H1 (cell line): ENCODE measurements at regions not wholly inside any gene's neighbourhood (a gene's known extent, or its start where the extent isn't known, plus 50 kb on each side); places are given as distances from the start of the nearest gene placed in this dataset.

Source experiments
- CTCF ChIA-PET: fragments of 300-600 bp; sonication (Branson Sonifier 250); formaldehyde crosslinking; loops from one replicate; lab custom pipeline; 2021; ENCODE audit not compliant: partially characterized antibody; lab: Charles Lee
- POLR2A ChIA-PET: fragments of 300-600 bp; sonication (Branson Sonifier 250); formaldehyde crosslinking; loops from one replicate; lab custom pipeline; 2021; ENCODE audit warnings: inconsistent platforms; ENCODE audit not compliant: partially characterized antibody; lab: Charles Lee
- DNase-seq, 2 experiments: peaks; one replicate each; pipeline versions ENCODE4 v3.0.0 to v3.0.0-alpha.2; 2010 to 2022; ENCODE audit warnings: low spot score in 2 of 2, low read depth in 1 of 2, mixed read lengths in 1 of 2
- FAIRE-seq: peaks from 2 replicates; lab custom pipeline; 2011; peaks lifted over from hg19 to GRCh38; lab: Jason Lieb, UNC
- H2AFZ ChIP-seq: 2 replicates; pipeline ENCODE4 v1.8.1; 2012; ENCODE audit warnings: low read length, inconsistent platforms
- H2AK5ac ChIP-seq: 2 replicates; pipeline ENCODE4 v1.6.1; 2013; ENCODE audit warnings: low read depth, low read length
- H2BK120ac ChIP-seq: replicated peaks from 2 replicates; pipeline ENCODE3; 2013; ENCODE audit warnings: low read depth, low read length, inconsistent platforms
- H2BK12ac ChIP-seq: 2 replicates; pipeline ENCODE4 v1.6.1; 2013; ENCODE audit warnings: low read depth, low read length
- H2BK15ac ChIP-seq: 2 replicates; pipeline ENCODE4 v1.6.1; 2013; ENCODE audit warnings: low read length
- H2BK20ac ChIP-seq: 2 replicates; pipeline ENCODE4 v1.6.1; 2013; ENCODE audit warnings: low read length
- H2BK5ac ChIP-seq: 2 replicates; pipeline ENCODE4 v1.6.1; 2013; ENCODE audit warnings: low read depth, low read length
- H3K14ac ChIP-seq: 2 replicates; pipeline ENCODE4 v1.6.1; 2013; ENCODE audit warnings: inconsistent platforms; ENCODE audit not compliant: insufficient read length
- H3K18ac ChIP-seq: 2 replicates; pipeline ENCODE4 v1.6.1; 2013; ENCODE audit warnings: low read length; ENCODE audit errors: extremely low read depth
- H3K23ac ChIP-seq: 2 replicates; pipeline ENCODE4 v1.6.1; 2013; ENCODE audit warnings: inconsistent platforms; ENCODE audit not compliant: insufficient read length
- H3K23me2 ChIP-seq: 2 replicates; pipeline ENCODE4 v1.6.1; 2013; ENCODE audit warnings: low read depth, low read length
- H3K27ac ChIP-seq: 2 replicates; pipeline ENCODE4 v1.6.1; 2011; ENCODE audit warnings: low read depth, low read length, inconsistent platforms
- H3K27me3 ChIP-seq, 4 experiments: replicated peaks in 1 of 4; 1 replicate in 1 of 4; 2 replicates in 3 of 4; pipeline versions ENCODE4 v1.6.1 to v1.8.1; 2011 to 2013; ENCODE audit warnings: low read length in 3 of 4, mild to moderate bottlenecking in 3 of 4, inconsistent platforms in 2 of 4, mixed read lengths in 2 of 4, moderate library complexity in 1 of 4; ENCODE audit not compliant: control insufficient read depth in 3 of 4, insufficient read depth in 3 of 4; ENCODE audit errors: extremely low read depth in 1 of 4
- H3K36me3 ChIP-seq, 4 experiments: 2 replicates each; pipeline versions ENCODE4 v1.6.1 to v1.8.1; 2011 to 2013; ENCODE audit warnings: mild to moderate bottlenecking in 4 of 4, low read length in 3 of 4, moderate library complexity in 2 of 4, control low read depth in 1 of 4, inconsistent platforms in 1 of 4; ENCODE audit not compliant: insufficient read depth in 4 of 4, control insufficient read depth in 2 of 4
- H3K4ac ChIP-seq: replicated peaks from 2 replicates; pipeline ENCODE3; 2013; ENCODE audit warnings: low read length, low read depth, mixed read lengths, inconsistent platforms; ENCODE audit not compliant: insufficient read length
- H3K4me1 ChIP-seq, 4 experiments: replicated peaks in 1 of 4; 1 replicate in 1 of 4; 2 replicates in 3 of 4; pipeline versions ENCODE4 v1.6.1 to v1.8.1; 2011 to 2013; ENCODE audit warnings: low read length in 3 of 4, inconsistent platforms in 2 of 4, mixed read lengths in 1 of 4; ENCODE audit not compliant: insufficient read depth in 4 of 4, control insufficient read depth in 3 of 4
- H3K4me2 ChIP-seq, 2 experiments: 2 replicates each; pipeline versions ENCODE4 v1.6.1 to v1.8.1; 2011 to 2013; ENCODE audit warnings: low read depth in 2 of 2, low read length in 2 of 2, control low read depth in 1 of 2, inconsistent platforms in 1 of 2, mild to moderate bottlenecking in 1 of 2; ENCODE audit not compliant: insufficient read depth in 1 of 2
- H3K4me3 ChIP-seq, 4 experiments: fragments of 200-600, 300-600 bp in 1 of 4; sonication (generic), shearing (Covaris generic), sonication (Bioruptor Twin) in 1 of 4; 2 replicates each; pipeline versions ENCODE4 v1.5.1 to v1.8.1; 2011 to 2016; ENCODE audit warnings: low read length in 4 of 4, low read depth in 3 of 4, control low read depth in 2 of 4, inconsistent platforms in 2 of 4, mild to moderate bottlenecking in 2 of 4, mixed read lengths in 1 of 4, moderate library complexity in 1 of 4; ENCODE audit not compliant: insufficient read depth in 2 of 4; ENCODE audit errors: extremely low read depth in 1 of 4
- H3K56ac ChIP-seq: replicated peaks from 2 replicates; pipeline ENCODE3; 2013; ENCODE audit warnings: low read depth, mild to moderate bottlenecking, mixed read lengths, low read length, inconsistent platforms; ENCODE audit not compliant: insufficient read length
- H3K79me1 ChIP-seq: 2 replicates; pipeline ENCODE4 v1.6.1; 2013; ENCODE audit warnings: low read depth, low read length, control low read depth
- H3K79me2 ChIP-seq, 2 experiments: 2 replicates each; pipeline versions ENCODE4 v1.6.1 to v1.8.1; 2012 to 2013; ENCODE audit warnings: low read length in 2 of 2, mild to moderate bottlenecking in 2 of 2, inconsistent platforms in 1 of 2; ENCODE audit not compliant: insufficient read depth in 2 of 2, control insufficient read depth in 1 of 2
- H3K9ac ChIP-seq, 4 experiments: replicated peaks in 1 of 4; 1 replicate in 1 of 4; 2 replicates in 3 of 4; pipeline versions ENCODE4 v1.6.1 to v1.8.1; 2011 to 2013; ENCODE audit warnings: low read depth in 3 of 4, low read length in 3 of 4, control low read depth in 2 of 4, mild to moderate bottlenecking in 2 of 4, moderate library complexity in 2 of 4, inconsistent platforms in 1 of 4; ENCODE audit errors: extremely low read depth in 1 of 4
- H3K9me3 ChIP-seq, 2 experiments: 2 replicates each; pipeline versions ENCODE4 v1.6.1 to v1.8.1; 2012 to 2013; ENCODE audit warnings: mild to moderate bottlenecking in 2 of 2, moderate library complexity in 2 of 2, control low read depth in 1 of 2, inconsistent platforms in 1 of 2, low read depth in 1 of 2, low read length in 1 of 2, mixed read lengths in 1 of 2; ENCODE audit not compliant: insufficient read depth in 2 of 2
- H4K20me1 ChIP-seq, 2 experiments: replicated peaks in 1 of 2; 2 replicates each; pipeline versions ENCODE3 to v1.8.1; 2011 to 2013; ENCODE audit warnings: inconsistent platforms in 2 of 2, low read length in 2 of 2, mild to moderate bottlenecking in 1 of 2; ENCODE audit not compliant: insufficient read depth in 2 of 2, control insufficient read depth in 1 of 2
- H4K5ac ChIP-seq: 2 replicates; pipeline ENCODE4 v1.6.1; 2013; ENCODE audit warnings: low read length, low read depth, mixed read lengths, inconsistent platforms; ENCODE audit not compliant: insufficient read length
- H4K8ac ChIP-seq: 2 replicates; pipeline ENCODE4 v1.8.0; 2013; ENCODE audit warnings: mild to moderate bottlenecking, moderate library complexity, low read length, inconsistent platforms; ENCODE audit not compliant: insufficient read depth; ENCODE audit errors: extremely low read depth
- H4K91ac ChIP-seq: replicated peaks from 2 replicates; pipeline ENCODE3; 2013; ENCODE audit warnings: low read length, mixed read lengths, inconsistent platforms; ENCODE audit not compliant: insufficient read length
- BACH1 ChIP-seq: IDR thresholded peaks from 2 replicates; pipeline ENCODE4 v1.6.1; 2012; ENCODE audit warnings: low read length, improper control_type of control experiment
- BRCA1 ChIP-seq: IDR thresholded peaks from 2 replicates; pipeline ENCODE4 v1.6.1; 2012; ENCODE audit warnings: low read depth, low read length, improper control_type of control experiment
- CHD2 ChIP-seq: IDR thresholded peaks from 2 replicates; pipeline ENCODE4 v1.6.1; 2012; ENCODE audit warnings: low read length, improper control_type of control experiment
- EP300 ChIP-seq, 2 experiments: IDR thresholded peaks; 1 replicate in 1 of 2; 2 replicates in 1 of 2; pipeline ENCODE4 v1.6.1; 2011 to 2012; ENCODE audit warnings: low read depth in 2 of 2, low read length in 2 of 2, mild to moderate bottlenecking in 2 of 2, borderline replicate concordance in 1 of 2, inconsistent platforms in 1 of 2, moderate library complexity in 1 of 2
- FOSL1 ChIP-seq: IDR thresholded peaks from 2 replicates; pipeline ENCODE4 v1.6.1; 2011; ENCODE audit warnings: mild to moderate bottlenecking, low read depth, low read length, moderate library complexity; ENCODE audit not compliant: insufficient read depth
- JUND ChIP-seq: IDR thresholded peaks from 2 replicates; pipeline ENCODE4 v1.6.1; 2011; ENCODE audit warnings: mild to moderate bottlenecking, improper control_type of control experiment, low read length
- MAFK ChIP-seq: IDR thresholded peaks from 2 replicates; pipeline ENCODE4 v1.6.1; 2012; ENCODE audit warnings: low read depth, mild to moderate bottlenecking, improper control_type of control experiment, low read length
- NRF1 ChIP-seq: IDR thresholded peaks from 2 replicates; pipeline ENCODE4 v1.6.1; 2011; ENCODE audit warnings: mild to moderate bottlenecking, low read depth, low read length, improper control_type of control experiment
- RFX5 ChIP-seq: IDR thresholded peaks from 2 replicates; pipeline ENCODE4 v1.6.1; 2011; ENCODE audit warnings: low read depth, low read length, improper control_type of control experiment, borderline replicate concordance
- RXRA ChIP-seq: IDR thresholded peaks from 2 replicates; pipeline ENCODE4 v1.6.1; 2011; ENCODE audit warnings: low read depth, mild to moderate bottlenecking, low read length, moderate library complexity; ENCODE audit not compliant: insufficient read depth
- SP1 ChIP-seq: IDR thresholded peaks from 2 replicates; pipeline ENCODE4 v1.6.1; 2011; ENCODE audit warnings: low read depth, low read length
- TAF7 ChIP-seq: optimal IDR thresholded peaks from 2 replicates; pipeline ENCODE3; 2011; ENCODE audit warnings: low read depth, mild to moderate bottlenecking, inconsistent platforms, low read length, moderate library complexity, borderline replicate concordance
- WGBS, 2 experiments: shearing (Covaris generic) in 1 of 2; methylation state at CpG; one replicate each; pipeline versions ENCODE4 v1.1.6 to v1.1.7; 2013 to 2015; ENCODE audit warnings: low lambda C conversion rate in 2 of 2, mixed read lengths in 2 of 2, inconsistent platforms in 1 of 2, low coverage in 1 of 2, missing lambda C conversion rate in 1 of 2; ENCODE audit not compliant: insufficient replicate concordance in 2 of 2, insufficient coverage in 1 of 2, insufficient read length in 1 of 2; ENCODE audit errors: extremely low coverage in 1 of 2, missing lambda C conversion rate in 1 of 2; 5-methylcytosine and 5-hydroxymethylcytosine counted together
- TF ChIP-seq, protein P1 (sequence below), 3 experiments: IDR thresholded peaks; 1 replicate in 2 of 3; 2 replicates in 1 of 3; pipeline versions ENCODE4 v1.5.1 to v1.6.1; 2011; ENCODE audit warnings: low read length in 3 of 3, mild to moderate bottlenecking in 3 of 3, inconsistent platforms in 2 of 3, low read depth in 1 of 3, moderate library complexity in 1 of 3; ENCODE audit not compliant: insufficient read depth in 1 of 3; ENCODE audit errors: control extremely low read depth in 1 of 3

DNA sequence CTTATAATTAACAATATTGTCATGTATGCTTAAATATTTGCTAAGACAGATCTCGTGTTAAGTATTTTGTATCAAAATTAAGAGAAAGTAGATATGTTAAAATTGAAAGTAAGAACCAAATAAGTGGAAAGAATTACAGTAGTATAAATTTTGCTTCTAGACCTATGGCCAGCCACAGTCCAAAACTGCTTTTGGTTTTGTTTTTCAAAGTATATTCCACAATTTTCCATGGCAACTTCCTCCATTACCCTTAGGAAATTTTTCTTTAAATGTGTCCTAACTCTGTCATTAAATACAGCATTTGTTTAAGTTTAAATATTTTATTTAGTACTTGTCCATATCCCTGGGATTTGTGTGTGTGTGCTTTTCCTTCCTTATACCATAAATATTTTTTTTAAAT is 689.0 kb downstream of the DIAPH3 start:
- H3K27me3 ChIP-seq, result no peaks in the 10 kb centered on the region
- no peaks in the 10 kb centered on the region for H3K23me2 ChIP-seq
- no peaks in the 10 kb centered on the region for H3K79me1 ChIP-seq
- ChIA-PET POLR2A (no interaction called here), CTCF (interaction anchor here (1.3 kb wide), 1 partner anchor 18 kb away, joined by 3 read pairs; no protein-coding TSS in a partner anchor)
- WGBS, 2 experiments, result 83% methylated on average over 1 of the region's 1 CpG; no CpG with 5 or more reads in 1 of the 2 experiments
- H3K4me1 ChIP-seq, result peaks cover 0 to 11% (median 9%) of the 10 kb centered on the region in 4 experiments; a peak in 5 of 7 replicates
- no peak overlapping the region for H3K23ac ChIP-seq
- H2BK5ac ChIP-seq, result no peak overlapping the region
- no peak for FAIRE-seq
- no peak overlapping the region for H3K4ac ChIP-seq
- no peaks in the 10 kb centered on the region for H3K9me3 ChIP-seq
- no peak overlapping the region for H3K4me3 ChIP-seq
- H3K18ac ChIP-seq, result no peak overlapping the region
- no peak overlapping the region for H4K5ac ChIP-seq
- no peak overlapping the region for H2BK20ac ChIP-seq
- H3K27ac ChIP-seq, result no peak overlapping the region
- no peaks in the 10 kb centered on the region for H3K79me2 ChIP-seq
- H4K20me1 ChIP-seq, result no peaks in the 10 kb centered on the region
- no peak overlapping the region for H4K8ac ChIP-seq
- DNase-seq, result no peak
- H2BK120ac ChIP-seq, result no peak overlapping the region
- no peak overlapping the region for H2AK5ac ChIP-seq
- H4K91ac ChIP-seq, result no peak overlapping the region
- no peak overlapping the region for H3K4me2 ChIP-seq
- H3K14ac ChIP-seq, result no peak overlapping the region
- H2BK15ac ChIP-seq, result no peak overlapping the region
- TF ChIP-seq JUND (no peak), RFX5 (no peak), NRF1 (no peak), TAF7 (no peak), BRCA1 (no peak), FOSL1 (no peak), MAFK (no peak), CHD2 (no peak), EP300 (IDR thresholded peaks at IDR 0.05; ENCODE audit: borderline replicate concordance in 1 of 2, low read depth in 2 of 2, low read length in 2 of 2) (no peak), BACH1 (no peak), RXRA (no peak), SP1 (no peak)
- TF ChIP-seq, protein P1, sequence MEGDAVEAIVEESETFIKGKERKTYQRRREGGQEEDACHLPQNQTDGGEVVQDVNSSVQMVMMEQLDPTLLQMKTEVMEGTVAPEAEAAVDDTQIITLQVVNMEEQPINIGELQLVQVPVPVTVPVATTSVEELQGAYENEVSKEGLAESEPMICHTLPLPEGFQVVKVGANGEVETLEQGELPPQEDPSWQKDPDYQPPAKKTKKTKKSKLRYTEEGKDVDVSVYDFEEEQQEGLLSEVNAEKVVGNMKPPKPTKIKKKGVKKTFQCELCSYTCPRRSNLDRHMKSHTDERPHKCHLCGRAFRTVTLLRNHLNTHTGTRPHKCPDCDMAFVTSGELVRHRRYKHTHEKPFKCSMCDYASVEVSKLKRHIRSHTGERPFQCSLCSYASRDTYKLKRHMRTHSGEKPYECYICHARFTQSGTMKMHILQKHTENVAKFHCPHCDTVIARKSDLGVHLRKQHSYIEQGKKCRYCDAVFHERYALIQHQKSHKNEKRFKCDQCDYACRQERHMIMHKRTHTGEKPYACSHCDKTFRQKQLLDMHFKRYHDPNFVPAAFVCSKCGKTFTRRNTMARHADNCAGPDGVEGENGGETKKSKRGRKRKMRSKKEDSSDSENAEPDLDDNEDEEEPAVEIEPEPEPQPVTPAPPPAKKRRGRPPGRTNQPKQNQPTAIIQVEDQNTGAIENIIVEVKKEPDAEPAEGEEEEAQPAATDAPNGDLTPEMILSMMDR (IDR thresholded peaks at IDR 0.05; ENCODE audit: control extremely low read depth in 1 of 3, insufficient read depth in 1 of 3, low read depth in 1 of 3, low read length in 3 of 3), result no peak
- H2BK12ac ChIP-seq, result no peak overlapping the region
- no peak overlapping the region for H2AFZ ChIP-seq
- H3K56ac ChIP-seq, result no peak overlapping the region
- H3K9ac ChIP-seq, result no peak overlapping the region
- H3K36me3 ChIP-seq, result no peaks in the 10 kb centered on the region
